SH-SY5Y (cell line): ENCODE measurements at regions not wholly inside any gene's neighbourhood (a gene's known extent, or its start where the extent isn't known, plus 50 kb on each side); places are given as distances from the start of the nearest gene placed in this dataset.

ENCODE experiments used
- GATA2 ChIP-seq: IDR thresholded peaks from 2 replicates; pipeline ENCODE4 v1.6.1; 2011; ENCODE audit warnings: mild to moderate bottlenecking, low read depth, low read length
- GATA3 ChIP-seq: IDR thresholded peaks from 2 replicates; pipeline ENCODE4 v1.6.1; 2011; ENCODE audit warnings: low read depth, mild to moderate bottlenecking, low read length, moderate library complexity

DNA sequence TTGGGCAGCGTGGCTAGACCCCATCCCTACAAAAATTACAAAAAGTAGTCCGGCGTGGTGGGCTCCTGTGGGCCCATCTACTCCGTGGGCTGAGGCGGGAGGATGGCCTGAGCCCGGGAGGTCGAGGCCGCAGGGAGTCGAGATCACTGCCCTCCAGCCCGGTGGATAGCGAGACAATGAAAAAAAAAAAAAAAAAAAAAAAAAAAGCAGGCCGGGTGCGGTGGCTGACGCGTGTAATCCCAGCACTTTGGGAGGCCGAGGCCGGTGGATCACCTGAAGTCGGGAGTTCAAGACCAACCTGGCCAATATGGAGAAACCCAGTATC is 110.5 kb upstream of the LPCAT1 start:
- TF ChIP-seq GATA3 (no peak), GATA2 (no peak)
